ENCODE measurements at regions not wholly inside any gene's neighbourhood (a gene's known extent, or its start where the extent isn't known, plus 50 kb on each side); places are given as distances from the start of the nearest gene placed in this dataset.
"Not testable (repeated sequence)": the region's sequence is repeated elsewhere in the genome, so short reads cannot be mapped to it uniquely, and the experiment has no call there.

DNA sequence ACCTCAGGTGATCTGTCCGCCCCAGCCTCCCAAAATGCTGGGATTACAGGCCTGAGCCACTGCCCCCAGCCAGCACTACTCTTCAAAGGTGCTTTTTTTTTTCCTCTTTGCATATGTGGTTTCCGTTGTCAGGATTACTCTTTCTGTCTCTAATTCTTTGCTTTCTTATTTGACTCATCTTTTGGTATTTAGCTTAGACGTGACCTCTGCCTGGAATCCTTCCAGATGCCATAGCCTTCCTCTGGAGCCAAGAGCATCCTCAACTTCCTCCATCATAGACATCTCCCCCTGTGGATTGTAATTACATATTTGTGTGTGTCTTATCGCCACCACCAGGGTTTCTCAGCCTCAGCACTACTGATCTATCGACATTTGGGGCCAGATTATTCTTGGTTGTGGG is 84.4 kb upstream of the XYLT1 start:
- in situ Hi-C loops (cut with HindIII; ENCODE audit: low sequenced_read_pairs): no loop called here
- TF ChIP-seq CTCF (IDR thresholded peaks at IDR 0.05; ENCODE audit: low read depth, low read length, missing control alignments): no peak

GRCh38 chr16:17552351-17552750 is 81.6 kb upstream of the XYLT1 start:
- DNase-seq (ENCODE audit: low read depth): peak; percentile 31
- no peak overlapping the region for H3K4me3 ChIP-seq (ENCODE audit: low read depth, low read length)
- in situ Hi-C loops (cut with HindIII; ENCODE audit: low sequenced_read_pairs): no loop called here
- TF ChIP-seq CTCF (IDR thresholded peaks at IDR 0.05; ENCODE audit: low read depth, low read length, missing control alignments): no peak

More for the DNA sequence above, 84.4 kb upstream of the XYLT1 start:
- H3K4me3 ChIP-seq (ENCODE audit: low read depth, low read length): no peak overlapping the region
- DNase-seq (ENCODE audit: low read depth): peak; percentile 46

GRCh38 chr16:17551682-17552081 is 80.9 kb upstream of the XYLT1 start:
- in situ Hi-C loops (cut with HindIII; ENCODE audit: low sequenced_read_pairs); H3K4me3 ChIP-seq (ENCODE audit: low read depth, low read length): not testable (repeated sequence)
- DNase-seq (ENCODE audit: low read depth): peak; percentile 29

DNA sequence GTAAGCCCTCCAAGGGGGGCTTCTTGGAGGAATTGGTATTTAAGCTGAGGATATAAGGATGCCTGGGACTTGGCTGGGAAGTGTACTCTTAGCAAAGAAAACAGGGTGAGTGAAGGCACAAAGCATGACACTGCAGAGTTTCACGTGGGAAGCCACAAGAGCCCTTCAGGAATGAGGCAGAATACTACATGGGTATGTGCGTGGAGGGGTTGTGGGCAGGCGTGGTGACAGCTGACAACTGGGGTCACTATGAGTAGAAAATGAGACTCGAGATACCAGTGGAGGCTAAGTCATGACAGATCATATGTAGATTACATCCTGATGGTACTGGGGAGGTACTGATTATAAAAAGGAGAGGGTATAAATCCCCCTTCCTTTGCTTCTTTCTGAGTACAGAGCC is 78.1 kb upstream of the XYLT1 start:
- TF ChIP-seq CTCF (IDR thresholded peaks at IDR 0.05; ENCODE audit: low read depth, low read length, missing control alignments): no peak
- no peak overlapping the region for H3K4me3 ChIP-seq (ENCODE audit: low read depth, low read length)
- in situ Hi-C loops (cut with HindIII; ENCODE audit: low sequenced_read_pairs): no loop called here
- DNase-seq (ENCODE audit: low read depth): no peak

- H3K4me3 ChIP-seq (ENCODE audit: low read depth, low read length): no peak overlapping the region
- no peak for TF ChIP-seq CTCF (IDR thresholded peaks at IDR 0.05; ENCODE audit: low read depth, low read length, missing control alignments)
- no peak for DNase-seq (ENCODE audit: low read depth)
- in situ Hi-C loops (cut with HindIII; ENCODE audit: low sequenced_read_pairs): no loop called here
Measured at GRCh38 chr16:17544785-17545184, 74.0 kb upstream of the XYLT1 start.

DNA sequence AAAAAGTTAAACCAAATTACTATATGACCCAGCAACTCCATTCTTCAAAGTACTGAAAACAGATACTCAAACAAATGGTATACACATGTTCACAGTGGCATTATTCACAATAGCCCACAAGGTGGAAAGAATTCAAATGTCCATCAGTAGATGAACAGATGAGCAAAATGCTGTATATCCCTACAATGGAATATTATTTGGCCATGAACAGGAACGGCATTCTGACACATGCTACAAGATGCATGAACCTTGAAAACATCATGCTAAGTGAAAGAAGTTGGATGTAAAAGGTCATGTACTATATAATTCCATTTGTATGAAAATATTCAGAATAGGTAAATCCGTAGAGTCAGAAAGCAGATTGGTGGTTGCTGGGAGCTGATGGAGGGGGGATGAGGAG is 73.5 kb upstream of the XYLT1 start:
- no peak for TF ChIP-seq CTCF (IDR thresholded peaks at IDR 0.05; ENCODE audit: low read depth, low read length, missing control alignments)
- no peak overlapping the region for H3K4me3 ChIP-seq (ENCODE audit: low read depth, low read length)
- no peak for DNase-seq (ENCODE audit: low read depth)
- in situ Hi-C loops (cut with HindIII; ENCODE audit: low sequenced_read_pairs): no loop called here

DNA sequence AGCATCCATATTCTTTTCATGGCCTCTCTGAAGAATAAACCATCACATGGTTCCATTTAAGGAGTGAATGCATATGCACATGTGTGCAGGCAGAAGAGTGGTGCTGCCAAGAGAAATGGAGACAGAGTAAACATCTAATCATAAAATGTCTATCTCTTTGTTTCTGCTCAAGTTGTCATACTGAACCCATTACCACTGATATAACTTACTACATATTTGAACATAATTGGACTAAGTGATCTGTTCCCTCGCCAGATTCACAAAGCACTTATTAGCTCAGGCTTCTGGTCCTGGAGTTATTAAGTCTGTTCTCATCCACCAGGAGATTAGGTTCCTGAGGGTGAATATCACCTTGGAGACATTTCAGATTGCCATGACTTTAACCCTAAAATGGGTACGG is 72.3 kb upstream of the XYLT1 start:
- in situ Hi-C loops (cut with HindIII; ENCODE audit: low sequenced_read_pairs): no loop called here
- no peak for TF ChIP-seq CTCF (IDR thresholded peaks at IDR 0.05; ENCODE audit: low read depth, low read length, missing control alignments)
- no peak overlapping the region for H3K4me3 ChIP-seq (ENCODE audit: low read depth, low read length)
- DNase-seq (ENCODE audit: low read depth): no peak

All from astrocyte of the cerebellum (primary cell).